ENCODE measurements at regions not wholly inside any gene's neighbourhood (a gene's known extent, or its start where the extent isn't known, plus 50 kb on each side); places are given as distances from the start of the nearest gene placed in this dataset.

DNA sequence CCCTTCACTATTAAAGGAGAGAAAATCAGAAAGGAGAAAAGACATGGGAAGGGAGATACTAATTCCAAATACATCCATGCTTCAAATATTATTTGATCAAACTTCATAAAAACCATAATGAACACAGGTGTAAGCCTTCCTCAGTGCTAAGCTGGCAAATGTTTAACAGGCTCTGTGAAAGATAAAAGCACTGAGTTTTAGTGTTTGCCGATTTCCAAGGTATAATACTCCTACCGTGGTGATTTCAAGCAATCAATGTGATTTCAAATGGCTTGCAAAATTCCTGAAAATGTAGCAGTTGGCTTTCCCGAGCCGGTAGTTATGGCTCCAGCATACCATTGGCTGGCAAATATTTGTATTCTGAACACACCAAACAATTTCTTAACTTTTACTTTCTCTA is 732.3 kb upstream of the GOLIM4 start:
- Mint-ChIP-seq H3K4me1 (ENCODE audit: low read depth) (no peaks in the 10 kb centered on the region), H3K27ac (no peak overlapping the region), H3K9me3 (no peaks in the 10 kb centered on the region), H3K36me3 (ENCODE audit: low read depth) (no peaks in the 10 kb centered on the region), H3K27me3 (no peaks in the 10 kb centered on the region), H3K4me3 (no peak overlapping the region)
- DNase-seq: no peak

DNA sequence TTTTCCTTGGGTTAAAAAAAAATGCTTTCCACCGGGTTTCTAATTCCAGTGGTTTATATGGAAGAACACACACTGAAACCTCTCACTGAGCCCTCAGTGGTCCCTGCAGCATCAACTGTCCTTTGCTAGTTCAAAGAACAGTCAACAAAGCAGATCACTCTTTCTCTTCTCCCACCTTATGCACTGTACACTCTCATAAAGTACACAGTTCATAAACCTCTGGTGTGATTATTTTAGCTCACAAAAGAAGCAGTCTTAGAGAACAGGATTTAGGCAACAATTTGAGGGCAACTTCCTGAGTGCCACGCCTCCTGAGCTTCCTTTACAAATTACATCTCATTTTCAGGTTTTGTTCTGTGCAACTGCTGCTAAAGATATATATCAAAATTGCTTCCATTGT is 728.4 kb upstream of the GOLIM4 start:
- Mint-ChIP-seq H3K27ac (no peak overlapping the region), H3K36me3 (ENCODE audit: low read depth) (no peaks in the 10 kb centered on the region), H3K4me1 (ENCODE audit: low read depth) (no peaks in the 10 kb centered on the region), H3K4me3 (no peak overlapping the region), H3K9me3 (no peaks in the 10 kb centered on the region), H3K27me3 (no peaks in the 10 kb centered on the region)
- DNase-seq: no peak

DNA sequence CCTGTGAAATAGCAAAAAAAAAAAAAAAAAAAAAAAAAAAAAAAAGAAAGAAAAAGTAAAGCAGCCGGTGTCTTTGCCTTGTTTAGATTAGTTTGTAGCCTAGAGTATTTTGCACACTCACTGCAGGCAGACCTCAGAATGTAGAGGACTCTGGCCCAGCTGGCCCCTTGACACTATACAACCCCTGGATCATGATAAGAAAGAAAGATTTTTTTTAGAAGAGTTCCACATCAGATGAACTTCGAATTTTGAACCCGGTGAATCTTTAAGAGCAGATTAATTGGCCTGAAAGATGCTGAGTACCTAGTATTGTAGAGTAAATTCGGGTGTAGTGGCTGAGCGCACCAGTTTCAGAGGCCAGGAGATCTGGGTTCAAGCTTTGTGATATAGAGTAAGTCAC is 727.7 kb upstream of the GOLIM4 start:
- H3K9me3 Mint-ChIP-seq: no peaks in the 10 kb centered on the region
- no peaks in the 10 kb centered on the region for H3K36me3 Mint-ChIP-seq (ENCODE audit: low read depth)
- no peaks in the 10 kb centered on the region for H3K27me3 Mint-ChIP-seq
- DNase-seq: no peak
- no peak overlapping the region for H3K27ac Mint-ChIP-seq
- no peak overlapping the region for H3K4me3 Mint-ChIP-seq
- H3K4me1 Mint-ChIP-seq (ENCODE audit: low read depth): no peaks in the 10 kb centered on the region

DNA sequence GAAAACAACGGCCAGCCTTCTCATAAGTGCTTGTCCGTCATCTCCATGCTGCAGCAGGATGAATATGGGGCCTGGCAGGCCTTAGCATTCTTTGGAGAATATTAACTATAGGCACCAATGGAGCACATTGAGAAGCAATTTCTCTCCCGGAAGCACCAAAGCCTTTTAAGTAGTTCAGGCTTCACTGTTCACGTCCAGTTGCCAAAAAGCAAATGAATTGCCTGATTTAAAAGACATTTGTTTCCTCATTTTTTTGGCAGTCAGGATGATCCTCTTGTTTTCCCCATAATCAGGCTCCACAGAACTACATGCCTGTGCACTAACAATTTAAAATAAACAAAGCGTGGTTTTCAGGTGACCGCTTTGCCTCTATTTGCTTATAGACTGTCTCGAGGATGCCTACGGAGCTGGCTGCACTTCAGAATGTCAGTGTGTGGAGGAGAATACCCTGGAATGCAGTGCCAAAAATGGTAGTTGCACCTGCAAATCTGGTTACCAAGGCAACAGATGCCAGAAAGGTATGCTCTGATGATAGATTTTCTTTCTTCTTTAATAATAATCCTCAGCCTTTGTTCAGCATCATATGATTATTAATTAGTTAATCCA is 725.2 kb upstream of the GOLIM4 start:
- Mint-ChIP-seq H3K9me3 (no peaks in the 10 kb centered on the region), H3K4me1 (ENCODE audit: low read depth) (no peaks in the 10 kb centered on the region), H3K27me3 (no peaks in the 10 kb centered on the region), H3K4me3 (no peak overlapping the region), H3K27ac (no peak overlapping the region), H3K36me3 (ENCODE audit: low read depth) (no peaks in the 10 kb centered on the region)
- DNase-seq: no peak

DNA sequence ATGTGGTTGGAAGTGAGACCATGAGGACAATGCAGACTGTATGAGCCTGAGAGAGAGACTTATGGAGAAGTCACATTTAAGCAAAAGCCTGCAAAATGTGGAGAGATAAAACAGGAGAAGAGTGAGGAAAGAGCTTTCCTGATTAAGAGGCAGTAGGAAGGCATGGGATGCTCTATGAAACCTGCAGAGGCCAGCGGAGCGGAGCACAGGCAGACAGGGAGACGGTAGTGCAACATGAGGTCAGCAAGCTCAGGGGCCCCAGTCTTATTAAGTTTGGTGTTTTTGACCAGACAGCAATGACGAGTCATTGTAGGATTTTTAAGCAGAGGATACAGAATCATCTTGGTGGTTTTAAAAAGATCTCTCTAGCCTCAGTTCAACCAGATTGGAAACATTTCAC is 721.5 kb upstream of the GOLIM4 start:
- H3K9me3 Mint-ChIP-seq: no peaks in the 10 kb centered on the region
- H3K4me3 Mint-ChIP-seq: no peak overlapping the region
- H3K4me1 Mint-ChIP-seq (ENCODE audit: low read depth): no peaks in the 10 kb centered on the region
- no peaks in the 10 kb centered on the region for H3K36me3 Mint-ChIP-seq (ENCODE audit: low read depth)
- H3K27ac Mint-ChIP-seq: no peak overlapping the region
- H3K27me3 Mint-ChIP-seq: no peaks in the 10 kb centered on the region
- no peak for DNase-seq

DNA sequence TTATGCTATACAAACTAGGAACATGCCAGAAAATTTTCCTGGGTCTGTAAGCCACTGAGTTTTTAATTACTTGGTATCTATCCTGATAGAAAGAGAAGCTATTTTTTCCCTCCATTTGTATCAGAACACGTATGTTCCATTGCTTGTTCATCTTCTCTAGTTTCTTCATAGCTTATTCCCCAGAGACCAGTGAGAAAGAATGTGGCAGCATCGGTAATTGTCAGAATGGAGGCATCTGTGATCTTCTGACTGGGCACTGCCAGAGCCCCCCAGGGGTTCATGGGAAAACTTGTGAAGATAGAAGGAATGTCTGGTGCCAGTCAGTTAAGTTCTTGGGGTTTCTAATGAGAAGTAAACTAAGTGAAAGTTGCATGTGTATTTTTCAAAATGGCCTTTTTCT is 720.2 kb upstream of the GOLIM4 start:
- Mint-ChIP-seq H3K9me3 (no peaks in the 10 kb centered on the region), H3K27ac (no peak overlapping the region), H3K4me3 (no peak overlapping the region), H3K36me3 (ENCODE audit: low read depth) (no peaks in the 10 kb centered on the region), H3K4me1 (ENCODE audit: low read depth) (no peaks in the 10 kb centered on the region), H3K27me3 (no peaks in the 10 kb centered on the region)
- no peak for DNase-seq

DNA sequence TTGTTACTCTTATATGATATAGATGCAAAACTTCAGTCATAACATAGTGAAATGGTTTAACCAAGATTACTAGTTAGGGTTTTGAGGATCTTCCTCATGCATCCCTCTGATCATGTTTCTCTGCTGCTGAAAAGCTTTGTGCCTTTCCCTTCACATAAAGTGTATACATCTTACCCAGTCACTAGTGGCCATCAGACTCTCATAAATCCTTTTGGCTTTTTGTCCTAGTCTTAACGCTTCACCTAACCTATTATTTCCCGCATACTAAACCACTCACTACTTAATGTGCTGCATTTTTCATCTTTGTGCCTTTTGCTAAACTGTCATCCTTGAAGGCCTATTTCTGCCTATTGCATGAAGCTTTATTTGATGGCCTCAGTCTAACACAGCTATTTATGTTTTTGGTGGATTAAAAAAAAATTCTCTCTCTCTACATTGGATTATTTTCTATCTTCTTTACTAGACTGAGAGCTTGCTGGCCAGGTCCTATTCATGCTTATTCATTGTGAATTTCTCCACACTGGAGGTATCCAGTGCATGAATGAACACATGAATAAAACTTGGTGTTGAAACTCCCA is 717.6 kb upstream of the GOLIM4 start:
- no peak overlapping the region for H3K4me3 Mint-ChIP-seq
- DNase-seq: no peak
- no peaks in the 10 kb centered on the region for H3K27me3 Mint-ChIP-seq
- H3K4me1 Mint-ChIP-seq (ENCODE audit: low read depth): no peaks in the 10 kb centered on the region
- H3K36me3 Mint-ChIP-seq (ENCODE audit: low read depth): no peaks in the 10 kb centered on the region
- no peak overlapping the region for H3K27ac Mint-ChIP-seq
- H3K9me3 Mint-ChIP-seq: no peaks in the 10 kb centered on the region

DNA sequence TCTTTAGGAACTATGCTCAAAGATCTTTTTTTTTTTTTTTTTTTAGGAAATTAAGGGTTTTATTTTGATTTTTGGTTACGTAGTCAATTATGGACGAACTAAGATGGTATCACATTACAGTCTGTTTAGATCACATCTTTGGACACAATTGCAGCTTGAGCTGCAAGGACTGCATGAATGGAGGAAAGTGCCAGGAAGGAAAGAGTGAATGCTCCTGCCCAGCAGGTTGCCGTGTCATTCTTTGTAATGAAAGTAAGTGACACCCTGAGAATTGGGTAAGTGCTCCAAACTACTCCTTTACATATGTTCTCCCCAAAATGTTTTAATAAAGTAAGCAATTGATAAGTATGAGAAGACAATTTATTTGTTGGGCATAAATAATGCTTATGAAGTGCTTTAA is 716.5 kb upstream of the GOLIM4 start:
- Mint-ChIP-seq H3K27me3 (no peaks in the 10 kb centered on the region), H3K9me3 (no peaks in the 10 kb centered on the region), H3K4me3 (no peak overlapping the region), H3K27ac (no peak overlapping the region), H3K4me1 (ENCODE audit: low read depth) (no peaks in the 10 kb centered on the region), H3K36me3 (ENCODE audit: low read depth) (no peaks in the 10 kb centered on the region)
- no peak for DNase-seq

DNA sequence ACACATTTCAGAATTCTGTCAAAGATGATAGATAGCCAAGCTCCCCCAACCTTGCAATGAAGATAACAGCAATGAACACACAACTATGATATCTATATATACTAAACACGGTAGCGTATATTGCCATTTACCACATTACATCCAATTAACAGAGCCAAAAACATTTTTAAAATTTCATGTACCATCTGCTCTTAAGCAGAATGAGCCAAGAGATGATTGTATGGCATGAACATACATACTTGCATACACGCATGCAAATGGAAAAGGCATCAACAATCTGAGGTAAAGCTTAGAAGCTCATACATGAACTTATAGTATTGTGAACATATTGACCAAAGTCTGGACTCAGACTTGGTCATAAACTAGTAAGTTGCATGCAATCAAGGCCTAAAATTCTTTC is 712.9 kb upstream of the GOLIM4 start:
- H3K4me1 Mint-ChIP-seq (ENCODE audit: low read depth): no peaks in the 10 kb centered on the region
- DNase-seq: no peak
- no peaks in the 10 kb centered on the region for H3K9me3 Mint-ChIP-seq
- no peak overlapping the region for H3K4me3 Mint-ChIP-seq
- no peak overlapping the region for H3K27ac Mint-ChIP-seq
- H3K27me3 Mint-ChIP-seq: no peaks in the 10 kb centered on the region
- H3K36me3 Mint-ChIP-seq (ENCODE audit: low read depth): no peaks in the 10 kb centered on the region

DNA sequence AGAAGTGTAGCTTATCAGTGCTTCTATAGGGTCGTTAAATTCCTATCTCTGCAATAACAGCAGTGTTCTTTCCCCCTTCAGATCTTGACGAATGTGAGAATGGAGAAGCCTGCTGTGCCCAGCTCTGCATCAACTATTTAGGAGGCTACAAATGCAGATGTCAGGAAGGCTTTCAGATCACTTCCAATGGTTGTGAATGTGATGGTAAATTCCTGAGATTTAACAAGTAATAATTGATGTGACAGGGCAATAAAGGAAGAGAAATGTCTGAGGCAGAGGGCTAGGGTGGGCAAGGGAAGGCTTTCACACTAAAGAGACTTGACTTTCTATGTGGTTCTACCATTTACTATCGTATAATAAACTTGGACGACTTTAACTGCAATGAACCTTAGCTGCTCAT is 711.7 kb upstream of the GOLIM4 start:
- no peaks in the 10 kb centered on the region for H3K36me3 Mint-ChIP-seq (ENCODE audit: low read depth)
- no peaks in the 10 kb centered on the region for H3K9me3 Mint-ChIP-seq
- no peaks in the 10 kb centered on the region for H3K27me3 Mint-ChIP-seq
- DNase-seq: no peak
- no peak overlapping the region for H3K4me3 Mint-ChIP-seq
- H3K4me1 Mint-ChIP-seq (ENCODE audit: low read depth): no peaks in the 10 kb centered on the region
- H3K27ac Mint-ChIP-seq: no peak overlapping the region

DNA sequence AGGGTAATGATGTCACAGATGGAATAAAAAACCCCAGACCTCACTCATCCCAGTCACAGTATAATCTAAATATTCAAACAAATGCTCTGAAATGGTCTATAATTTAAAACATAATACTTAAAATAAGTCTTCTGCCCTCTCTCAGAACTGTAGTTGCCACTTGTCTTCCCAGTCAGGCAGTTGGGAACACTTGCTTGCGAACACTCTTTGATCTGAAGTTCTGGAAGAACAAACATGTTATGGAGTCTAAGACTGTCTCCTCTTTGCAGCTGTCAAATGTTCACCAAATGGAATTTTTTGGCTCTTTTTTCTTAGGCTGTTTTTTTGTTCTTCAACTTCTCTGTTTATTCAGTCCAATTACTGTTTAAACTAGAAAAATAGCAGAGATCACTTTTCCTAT is 711.1 kb upstream of the GOLIM4 start:
- Mint-ChIP-seq H3K4me1 (ENCODE audit: low read depth) (no peaks in the 10 kb centered on the region), H3K27me3 (no peaks in the 10 kb centered on the region), H3K4me3 (no peak overlapping the region), H3K9me3 (no peaks in the 10 kb centered on the region), H3K36me3 (ENCODE audit: low read depth) (no peaks in the 10 kb centered on the region), H3K27ac (no peak overlapping the region)
- DNase-seq: no peak

DNA sequence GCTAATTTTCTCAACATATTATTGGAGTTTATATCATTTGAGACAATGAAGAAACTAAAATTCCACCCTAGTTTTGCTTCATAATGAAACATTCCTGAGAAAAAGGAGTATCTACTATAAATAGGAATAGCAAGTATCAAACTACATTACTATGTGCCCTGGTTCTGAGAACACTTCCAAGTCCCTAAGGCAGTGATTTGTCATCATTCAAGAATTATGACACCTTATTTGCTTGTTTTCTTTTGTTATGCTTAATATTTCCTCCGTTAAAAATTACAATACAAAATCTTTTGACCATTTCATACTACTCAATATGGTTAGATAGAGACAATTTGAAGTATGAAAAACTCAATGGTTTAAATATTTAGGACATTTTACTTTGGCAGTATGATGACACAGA is 707.8 kb upstream of the GOLIM4 start:
- Mint-ChIP-seq H3K27me3 (no peaks in the 10 kb centered on the region), H3K9me3 (no peaks in the 10 kb centered on the region), H3K27ac (no peak overlapping the region), H3K36me3 (ENCODE audit: low read depth) (no peaks in the 10 kb centered on the region), H3K4me3 (no peak overlapping the region), H3K4me1 (ENCODE audit: low read depth) (no peaks in the 10 kb centered on the region)
- no peak for DNase-seq

DNA sequence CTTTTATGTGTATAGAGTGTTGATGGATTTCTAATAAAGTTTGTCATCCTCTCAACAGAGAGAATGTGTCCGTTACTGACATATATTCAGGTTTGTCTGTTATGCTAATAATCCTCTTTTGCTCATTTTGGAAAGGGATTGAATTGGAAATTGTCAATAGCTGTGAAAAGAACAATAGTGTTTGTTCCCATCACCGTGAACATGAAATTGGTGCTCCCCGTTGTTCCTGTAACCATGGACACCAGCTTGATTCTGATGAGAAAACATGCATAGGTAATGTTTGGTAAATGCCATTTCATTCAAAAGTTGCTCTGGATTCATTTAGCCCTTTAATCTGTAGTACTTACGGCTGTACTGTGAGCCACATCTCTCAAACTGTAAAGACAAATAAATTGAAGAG is 707.0 kb upstream of the GOLIM4 start:
- no peaks in the 10 kb centered on the region for H3K27me3 Mint-ChIP-seq
- no peaks in the 10 kb centered on the region for H3K36me3 Mint-ChIP-seq (ENCODE audit: low read depth)
- H3K4me1 Mint-ChIP-seq (ENCODE audit: low read depth): no peaks in the 10 kb centered on the region
- no peak overlapping the region for H3K4me3 Mint-ChIP-seq
- DNase-seq: no peak
- H3K9me3 Mint-ChIP-seq: no peaks in the 10 kb centered on the region
- H3K27ac Mint-ChIP-seq: no peak overlapping the region

DNA sequence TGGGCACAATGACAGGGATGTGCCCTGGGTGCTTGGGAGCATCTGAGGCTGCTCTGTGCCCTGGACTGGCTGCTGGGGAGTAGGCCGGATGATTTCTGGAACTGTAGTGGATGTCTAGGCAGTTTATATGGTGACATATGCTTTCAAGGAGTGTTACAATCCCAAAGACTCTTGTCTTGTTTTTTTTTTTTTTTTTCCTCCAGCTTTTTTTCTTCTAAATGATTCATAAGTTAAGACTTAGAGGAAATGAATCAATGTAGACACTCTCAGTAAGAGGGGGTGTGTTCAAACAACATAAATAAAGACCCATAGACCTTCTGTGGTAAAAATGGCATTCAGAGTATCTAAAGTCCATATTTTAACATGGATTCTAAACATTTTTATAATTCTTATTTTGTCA is 706.1 kb upstream of the GOLIM4 start:
- Mint-ChIP-seq H3K27me3 (no peaks in the 10 kb centered on the region), H3K9me3 (no peaks in the 10 kb centered on the region), H3K36me3 (ENCODE audit: low read depth) (no peaks in the 10 kb centered on the region), H3K27ac (no peak overlapping the region), H3K4me1 (ENCODE audit: low read depth) (no peaks in the 10 kb centered on the region), H3K4me3 (no peak overlapping the region)
- no peak for DNase-seq

DNA sequence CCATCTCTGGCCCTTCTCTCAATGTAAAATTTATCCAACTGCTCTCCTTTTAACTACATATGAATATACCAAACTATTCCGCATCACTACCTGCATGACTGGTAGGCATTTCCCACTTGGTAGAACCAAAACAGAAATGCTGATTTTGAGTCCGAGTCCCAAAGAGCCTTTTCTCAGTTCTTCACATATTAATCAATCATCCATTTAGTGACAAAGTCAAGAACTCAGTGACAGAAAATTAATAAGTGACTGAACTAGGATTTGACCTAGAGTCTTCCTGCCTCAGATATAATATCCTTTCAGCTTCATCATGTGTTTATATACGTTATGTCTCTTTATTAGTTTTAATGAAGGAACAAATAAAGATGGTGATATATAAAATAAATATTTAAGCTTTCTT is 700.6 kb upstream of the GOLIM4 start:
- Mint-ChIP-seq H3K4me3 (no peak overlapping the region), H3K9me3 (no peaks in the 10 kb centered on the region), H3K4me1 (ENCODE audit: low read depth) (no peaks in the 10 kb centered on the region), H3K27me3 (no peaks in the 10 kb centered on the region), H3K27ac (no peak overlapping the region), H3K36me3 (ENCODE audit: low read depth) (no peaks in the 10 kb centered on the region)
- no peak for DNase-seq

DNA sequence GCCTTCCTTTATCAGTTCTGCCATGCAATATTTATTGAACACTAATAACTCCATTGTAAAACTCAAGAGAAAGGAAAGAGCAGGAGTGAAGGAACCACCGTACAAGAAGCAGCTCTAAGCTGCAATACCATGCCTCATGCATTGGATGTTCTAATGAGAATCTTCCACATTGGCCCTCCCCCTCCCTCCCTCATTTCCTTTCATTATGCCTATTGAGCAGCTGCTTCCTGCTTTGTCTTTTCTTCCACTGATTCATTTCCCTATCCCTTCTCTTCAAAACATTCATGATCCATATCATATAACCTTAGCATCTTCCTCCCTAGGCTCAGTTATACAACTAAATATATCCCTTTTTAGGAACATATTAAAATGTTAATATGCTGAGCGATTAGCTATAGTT is 698.7 kb upstream of the GOLIM4 start:
- no peaks in the 10 kb centered on the region for H3K36me3 Mint-ChIP-seq (ENCODE audit: low read depth)
- no peaks in the 10 kb centered on the region for H3K4me1 Mint-ChIP-seq (ENCODE audit: low read depth)
- no peak overlapping the region for H3K27ac Mint-ChIP-seq
- no peak for DNase-seq
- H3K27me3 Mint-ChIP-seq: no peaks in the 10 kb centered on the region
- H3K9me3 Mint-ChIP-seq: no peaks in the 10 kb centered on the region
- H3K4me3 Mint-ChIP-seq: no peak overlapping the region
